GM19397 (cell line): ENCODE measurements at regions not wholly inside any gene's neighbourhood (a gene's known extent, or its start where the extent isn't known, plus 50 kb on each side); places are given as distances from the start of the nearest gene placed in this dataset.

ENCODE experiments used
- ATAC-seq: cut with Tn5 transposase; IDR thresholded peaks from one replicate; pipeline ENCODE4 v1.9.1; 2021; ENCODE audit warnings: mild to moderate bottlenecking, moderate library complexity; ENCODE audit not compliant: unreplicated experiment

DNA sequence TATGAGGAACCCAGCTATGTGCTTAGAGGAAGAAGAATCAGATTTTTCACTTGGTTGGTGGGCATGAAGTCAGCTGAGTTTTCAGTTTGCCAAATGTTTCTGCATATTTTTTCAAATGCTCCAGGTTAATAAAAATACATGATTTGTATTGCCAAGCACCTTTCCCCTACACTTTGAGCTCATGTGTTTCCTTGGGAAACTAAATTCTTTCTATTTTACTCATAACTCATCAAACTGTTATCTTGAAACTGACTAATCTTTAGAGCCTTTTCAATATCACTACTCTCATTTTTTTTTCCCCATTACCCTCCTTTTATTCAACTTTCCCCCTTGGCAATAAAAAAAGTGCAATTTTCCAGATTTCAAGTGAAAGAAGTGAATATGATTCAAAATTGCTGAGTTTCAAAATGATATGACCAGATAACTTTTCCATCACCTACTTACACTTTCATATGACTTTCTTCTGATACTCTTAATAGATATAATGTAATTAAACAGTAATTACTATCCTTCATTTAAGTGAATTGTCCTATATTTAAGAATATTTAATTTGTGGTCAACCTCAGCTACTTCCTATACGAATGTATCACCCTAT is 91.9 kb upstream of the SOX6 start:
- ATAC-seq: no peak

DNA sequence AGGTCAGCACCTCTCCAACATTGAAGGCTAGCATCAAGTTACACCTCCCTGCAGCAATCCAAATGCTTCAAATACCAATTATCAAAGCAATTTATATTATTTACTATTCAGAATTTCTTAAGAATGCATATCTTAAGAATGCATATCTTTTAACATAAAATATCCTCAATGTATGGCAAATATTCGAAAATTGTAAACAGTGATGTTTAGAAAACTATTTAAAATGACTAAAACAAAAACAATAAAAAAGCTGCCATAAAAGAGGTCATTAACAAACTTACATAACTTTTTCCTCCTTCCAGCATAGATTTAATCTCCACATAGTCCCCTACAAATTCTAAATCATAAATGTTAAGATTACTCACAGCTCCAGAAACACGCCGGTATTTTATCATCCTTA is 85.1 kb upstream of the SOX6 start:
- ATAC-seq: no peak

DNA sequence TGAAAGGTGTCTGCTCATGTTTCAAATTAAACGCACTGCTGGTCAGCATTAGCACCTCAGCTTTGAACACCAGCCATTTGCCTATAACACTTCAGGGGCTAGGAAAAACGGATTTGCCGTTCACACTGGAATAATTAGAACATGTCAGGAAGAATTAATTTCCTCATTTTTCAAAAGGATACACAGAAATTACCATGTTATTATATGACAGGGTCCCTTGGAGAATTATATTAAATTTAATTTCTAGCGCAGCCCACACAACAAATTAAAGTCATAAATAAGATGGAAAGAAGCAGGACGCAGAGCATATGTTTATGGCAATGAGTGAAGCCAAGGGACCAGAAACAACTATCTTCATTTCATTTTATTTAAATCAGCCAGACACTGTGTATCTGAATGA is 83.8 kb upstream of the SOX6 start:
- ATAC-seq: no peak

DNA sequence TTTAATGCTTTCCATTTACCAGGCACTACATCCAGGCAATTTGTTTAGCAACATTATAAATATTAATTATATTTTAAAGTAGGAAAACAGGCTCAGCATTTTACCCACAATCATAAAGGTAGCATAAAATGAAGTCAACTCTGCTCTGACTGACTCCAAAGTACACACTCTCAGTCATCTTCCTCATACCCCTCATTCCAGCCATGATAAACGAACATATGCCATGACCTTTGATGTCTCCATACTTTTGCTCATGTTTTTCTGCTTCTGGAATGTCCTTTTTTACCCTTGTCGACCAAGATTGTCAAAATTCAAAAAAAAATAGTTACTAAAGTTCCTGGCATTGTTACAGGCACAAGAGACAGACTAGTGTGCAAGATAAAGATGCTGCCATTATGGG is 77.7 kb upstream of the SOX6 start:
- no peak for ATAC-seq

DNA sequence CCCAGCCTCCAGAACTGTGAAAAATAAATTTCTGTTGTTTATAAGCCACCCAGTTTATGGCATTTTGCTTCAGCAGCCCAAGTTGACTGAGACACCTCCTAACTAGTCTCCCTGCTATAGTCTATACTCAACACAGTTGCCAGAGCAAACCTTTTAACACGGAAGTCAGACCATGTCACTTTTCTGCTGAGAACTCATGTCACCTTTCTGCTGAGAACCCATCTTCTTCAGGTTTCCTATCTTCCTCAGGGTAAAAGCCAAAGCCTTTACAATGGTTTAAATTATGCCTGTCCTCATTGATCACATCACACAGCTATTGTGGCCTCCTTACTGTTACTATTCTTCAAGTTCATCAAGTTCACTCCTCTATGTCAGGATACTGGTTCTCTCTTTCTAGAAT is 74.3 kb upstream of the SOX6 start:
- ATAC-seq: no peak

DNA sequence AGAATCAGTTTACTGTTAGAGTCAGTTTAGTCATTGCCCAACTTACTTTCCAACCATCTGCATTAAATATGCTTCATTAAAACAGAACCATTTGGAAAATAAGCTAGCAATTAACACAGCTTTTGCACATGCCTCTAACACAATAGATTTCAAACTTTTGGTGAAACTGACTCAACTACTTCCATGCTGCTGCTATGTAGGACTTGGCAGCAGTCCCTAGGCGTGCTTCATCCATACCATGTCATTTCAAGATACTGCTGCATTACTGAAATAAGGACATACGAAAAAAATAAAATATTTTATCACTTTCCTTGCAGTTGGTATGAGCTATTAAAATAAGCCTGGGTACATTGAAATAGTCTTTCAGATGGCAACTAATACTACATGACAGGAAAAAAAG is 65.5 kb upstream of the SOX6 start:
- no peak for ATAC-seq

DNA sequence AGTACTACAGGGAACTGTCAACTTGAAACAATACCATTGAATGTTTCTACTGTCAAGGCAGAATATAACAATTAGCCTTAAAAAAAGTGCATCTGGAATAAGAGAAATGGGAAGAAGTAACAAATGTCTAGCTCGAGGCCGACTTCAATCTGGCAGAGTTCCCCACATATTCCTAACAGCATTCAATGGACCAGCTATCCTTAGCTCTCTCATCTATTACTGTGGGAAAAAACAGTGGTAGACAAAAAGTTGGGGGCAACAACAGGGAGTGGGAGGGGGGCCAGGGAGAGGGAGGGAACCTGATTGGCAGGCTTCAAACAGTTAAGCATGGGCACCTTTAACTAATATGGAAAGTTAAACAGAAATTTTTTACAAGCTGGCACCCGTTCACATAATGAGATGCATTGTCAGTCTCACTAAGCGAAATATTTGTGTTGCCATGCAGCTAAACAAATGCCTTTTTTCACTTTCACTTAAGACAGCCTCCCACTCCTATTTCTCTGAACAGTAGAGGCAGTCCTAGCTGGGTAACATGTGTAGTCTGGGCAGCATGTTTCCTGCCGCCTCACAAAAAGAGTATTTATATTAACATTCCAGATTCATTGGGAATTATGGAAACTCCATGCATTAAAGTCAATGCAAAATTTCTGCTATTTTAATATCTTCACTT is 62.2 kb upstream of the SOX6 start:
- ATAC-seq: no peak

DNA sequence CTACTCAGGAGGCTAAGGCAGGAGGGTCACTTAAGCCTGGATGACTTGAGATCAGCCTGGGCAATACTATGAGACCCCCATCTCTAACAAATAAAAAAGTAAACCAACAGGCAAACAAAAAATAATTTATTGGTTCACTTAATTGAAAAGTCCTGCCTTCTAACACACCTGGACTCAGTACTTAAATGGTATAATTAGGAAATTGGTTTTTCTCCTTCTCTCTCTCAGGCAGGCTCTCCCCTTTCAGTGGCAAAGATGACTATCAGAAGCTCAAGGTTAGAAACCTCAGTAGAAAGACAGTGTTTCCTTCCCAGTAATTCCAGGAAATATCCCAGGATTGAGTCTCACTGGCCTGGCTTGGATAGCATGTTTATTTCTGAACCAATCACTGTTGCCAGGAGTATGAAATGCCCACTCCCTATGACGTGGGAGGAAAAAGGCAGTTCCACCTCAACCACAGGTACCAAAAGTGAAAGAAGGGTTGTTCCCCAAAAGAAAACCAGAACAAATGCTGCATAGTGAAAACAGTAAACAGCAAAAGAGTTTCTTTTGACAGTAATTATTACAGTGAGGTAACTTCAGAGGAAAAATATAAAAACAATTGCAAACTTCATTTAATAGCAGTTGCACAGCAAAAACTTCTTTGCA is 56.3 kb upstream of the SOX6 start:
- ATAC-seq: no peak

DNA sequence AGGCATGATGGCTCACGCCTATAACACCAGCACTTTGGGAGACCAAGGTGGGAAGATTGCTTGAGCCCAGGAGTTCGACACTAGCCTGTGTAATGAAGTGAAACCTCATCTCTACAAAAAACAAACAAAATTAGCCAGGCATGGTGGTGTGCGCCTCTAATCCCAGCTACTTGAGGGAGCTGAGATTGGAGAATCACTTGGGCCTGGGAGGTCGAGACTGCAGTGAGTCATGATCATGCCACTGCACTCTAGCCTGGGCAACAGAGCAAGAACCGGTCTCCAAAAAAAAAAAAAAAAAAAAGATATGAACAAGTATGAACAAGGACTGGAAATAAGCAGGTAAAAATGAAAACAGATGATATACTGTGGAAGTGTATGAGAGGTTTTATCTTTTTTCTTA is 54.1 kb upstream of the SOX6 start:
- ATAC-seq: no peak

DNA sequence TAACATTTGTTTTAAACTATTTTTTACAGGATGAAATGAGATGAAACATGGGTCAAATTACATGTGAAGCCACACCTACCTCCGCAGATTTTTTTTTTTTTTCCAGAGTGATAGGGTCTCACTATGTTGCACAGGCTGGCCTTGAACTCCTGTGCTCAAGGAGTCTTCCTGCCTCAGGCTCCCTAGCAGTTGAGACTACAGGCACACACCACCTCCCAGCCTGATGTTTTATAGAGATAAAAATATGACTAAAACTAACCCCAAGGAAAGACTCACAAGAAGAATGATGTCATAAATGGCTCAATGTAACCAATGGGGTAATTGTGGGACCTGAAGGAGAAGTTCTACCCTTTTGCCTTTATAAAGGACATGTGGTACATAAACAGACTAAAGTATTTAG is 52.3 kb upstream of the SOX6 start:
- ATAC-seq: no peak

DNA sequence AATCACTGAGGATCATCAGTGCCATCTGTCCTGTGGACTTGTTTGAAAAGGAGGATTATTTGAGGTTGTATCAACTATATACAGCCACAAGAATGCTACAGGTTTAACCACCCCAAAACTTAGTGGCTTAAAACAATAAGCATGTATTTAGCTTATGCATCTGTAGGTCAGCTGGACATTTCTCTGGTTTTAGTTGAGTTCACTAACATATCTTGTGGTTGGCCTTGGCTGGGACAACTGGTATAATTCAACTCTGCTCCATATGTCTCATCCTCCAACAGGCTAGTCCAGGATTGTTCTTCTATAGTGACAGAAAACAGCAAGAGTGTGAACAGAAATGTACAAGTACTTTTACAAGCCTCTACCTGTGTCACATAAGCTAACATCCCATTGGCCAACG is 49.9 kb upstream of the SOX6 start:
- ATAC-seq: no peak
